ENCODE measurements at regions not wholly inside any gene's neighbourhood (a gene's known extent, or its start where the extent isn't known, plus 50 kb on each side); places are given as distances from the start of the nearest gene placed in this dataset.

DNA sequence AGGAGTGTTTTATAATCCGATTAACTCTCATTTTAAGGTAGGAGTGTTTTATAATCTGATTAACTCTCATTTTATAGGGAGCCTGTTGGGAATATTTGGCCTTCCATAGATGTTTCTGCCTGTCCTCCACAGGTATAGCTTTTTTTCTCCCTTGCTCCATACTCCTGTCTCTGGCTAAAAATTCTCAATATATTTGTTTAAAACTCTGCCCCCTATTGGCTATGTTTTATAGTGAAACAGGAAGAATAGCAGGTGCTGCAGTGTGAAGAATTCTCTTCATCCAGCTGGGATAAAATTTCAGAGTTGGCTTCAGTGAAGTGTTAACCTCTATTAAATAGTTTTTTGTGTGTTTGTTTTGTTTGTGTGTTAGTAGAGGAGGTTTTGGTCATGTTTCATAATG, 1046.0 kb upstream of the TMEFF2 start:
- Mint-ChIP-seq H3K4me1 (ENCODE audit: low read depth, unreplicated experiment) (no peaks in the 10 kb centered on the region), H3K36me3 (ENCODE audit: insufficient read depth, unreplicated experiment) (no peaks in the 10 kb centered on the region), H3K27me3 (ENCODE audit: insufficient read depth, unreplicated experiment) (no peaks in the 10 kb centered on the region), H3K27ac (ENCODE audit: unreplicated experiment) (no peak overlapping the region), H3K4me3 (ENCODE audit: unreplicated experiment) (no peak overlapping the region), H3K9me3 (ENCODE audit: unreplicated experiment) (no peaks in the 10 kb centered on the region)
- TF ChIP-seq, protein P1, sequence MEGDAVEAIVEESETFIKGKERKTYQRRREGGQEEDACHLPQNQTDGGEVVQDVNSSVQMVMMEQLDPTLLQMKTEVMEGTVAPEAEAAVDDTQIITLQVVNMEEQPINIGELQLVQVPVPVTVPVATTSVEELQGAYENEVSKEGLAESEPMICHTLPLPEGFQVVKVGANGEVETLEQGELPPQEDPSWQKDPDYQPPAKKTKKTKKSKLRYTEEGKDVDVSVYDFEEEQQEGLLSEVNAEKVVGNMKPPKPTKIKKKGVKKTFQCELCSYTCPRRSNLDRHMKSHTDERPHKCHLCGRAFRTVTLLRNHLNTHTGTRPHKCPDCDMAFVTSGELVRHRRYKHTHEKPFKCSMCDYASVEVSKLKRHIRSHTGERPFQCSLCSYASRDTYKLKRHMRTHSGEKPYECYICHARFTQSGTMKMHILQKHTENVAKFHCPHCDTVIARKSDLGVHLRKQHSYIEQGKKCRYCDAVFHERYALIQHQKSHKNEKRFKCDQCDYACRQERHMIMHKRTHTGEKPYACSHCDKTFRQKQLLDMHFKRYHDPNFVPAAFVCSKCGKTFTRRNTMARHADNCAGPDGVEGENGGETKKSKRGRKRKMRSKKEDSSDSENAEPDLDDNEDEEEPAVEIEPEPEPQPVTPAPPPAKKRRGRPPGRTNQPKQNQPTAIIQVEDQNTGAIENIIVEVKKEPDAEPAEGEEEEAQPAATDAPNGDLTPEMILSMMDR (IDR thresholded peaks at IDR 0.05; ENCODE audit: insufficient read depth in 1 of 2, low read depth in 1 of 2, low read length in 1 of 2, severe bottlenecking in 1 of 2, unreplicated experiment in 1 of 2): peak in 1 of 2 experiments; percentile 7
- peak in 1 of 2 experiments; percentile 16 for DNase-seq
- CTCF ChIA-PET: interaction anchor here (0.6 kb wide), 1 partner anchor 350 kb away, joined by 3 read pairs; no protein-coding TSS in a partner anchor
- Histone ChIP-seq H3K4me3 (ENCODE audit: low read depth, low read length) (no peak overlapping the region), H3K9me3 (no peaks in the 10 kb centered on the region), H3K36me3 (ENCODE audit: control insufficient read depth, insufficient read depth, low read length) (no peaks in the 10 kb centered on the region), H3K27me3 (replicated peaks; ENCODE audit: control insufficient read depth, insufficient read depth, low read length) (no peaks in the 10 kb centered on the region), H3K4me1 (no peaks in the 10 kb centered on the region)
- BruUV-seq (replicated peaks): no TSS peak
- intact Hi-C loops (cut with micrococcal nuclease; ENCODE audit: unreplicated experiment): loop anchor here (2.0 kb wide), 1 partner anchor 344 kb away; no protein-coding TSS in a partner anchor
- POLR2A ChIA-PET: no interaction called here

DNA sequence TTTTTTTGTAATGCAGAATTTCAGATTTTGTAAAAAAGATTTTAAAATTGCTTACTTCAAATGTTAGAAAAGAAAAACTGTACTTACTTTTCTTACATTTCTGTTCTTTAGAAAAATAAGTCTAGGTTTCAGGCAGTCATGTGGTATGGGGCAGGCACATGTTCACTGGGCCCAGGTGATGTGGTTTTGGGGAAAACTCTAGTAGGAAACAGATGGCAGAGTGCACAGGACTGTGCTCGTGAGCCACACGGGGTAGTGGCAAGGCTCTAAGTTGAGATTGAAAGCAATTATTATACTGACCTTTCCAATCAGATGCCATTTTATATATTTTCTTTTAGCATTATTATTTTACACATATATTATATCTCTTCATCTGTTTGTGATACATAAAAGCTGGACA, 1036.9 kb upstream of the TMEFF2 start:
- no TSS peak for BruUV-seq (replicated peaks)

DNA sequence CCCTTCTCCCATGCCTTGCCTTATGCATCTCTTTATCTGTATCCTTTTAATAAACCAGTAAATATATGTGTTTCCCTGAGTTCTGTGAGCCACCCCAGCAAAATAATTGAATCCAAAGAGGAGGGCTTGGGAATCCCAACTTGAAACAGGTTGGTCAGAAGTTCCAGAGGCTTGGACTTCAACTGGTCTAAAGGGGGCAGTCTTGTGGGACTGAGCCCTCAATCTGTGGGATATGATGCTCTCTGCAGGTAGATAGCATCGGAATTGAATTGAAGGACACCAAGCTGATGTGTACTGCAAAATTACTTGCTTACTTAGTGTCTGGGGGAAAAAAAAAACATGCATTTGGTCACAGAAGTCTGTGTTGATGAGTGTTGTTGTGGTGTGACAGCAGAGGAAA, 1033.5 kb upstream of the TMEFF2 start:
- no peak overlapping the region for H3K27ac Mint-ChIP-seq (ENCODE audit: unreplicated experiment)
- H3K27me3 Mint-ChIP-seq (ENCODE audit: insufficient read depth, unreplicated experiment): no peaks in the 10 kb centered on the region
- no peaks in the 10 kb centered on the region for H3K9me3 Mint-ChIP-seq (ENCODE audit: unreplicated experiment)
- no peak overlapping the region for H3K4me3 ChIP-seq (ENCODE audit: low read depth, low read length)
- H3K9me3 ChIP-seq: no peaks in the 10 kb centered on the region
- DNase-seq: peak in 1 of 2 experiments; percentile 3
- no peaks in the 10 kb centered on the region for H3K36me3 Mint-ChIP-seq (ENCODE audit: insufficient read depth, unreplicated experiment)
- no TSS peak for BruUV-seq (replicated peaks)
- H3K27me3 ChIP-seq (replicated peaks; ENCODE audit: control insufficient read depth, insufficient read depth, low read length): no peaks in the 10 kb centered on the region
- intact Hi-C loops (cut with micrococcal nuclease; ENCODE audit: unreplicated experiment): no loop called here
- H3K4me3 Mint-ChIP-seq (ENCODE audit: unreplicated experiment): no peak overlapping the region
- H3K4me1 Mint-ChIP-seq (ENCODE audit: low read depth, unreplicated experiment): no peaks in the 10 kb centered on the region
- no peaks in the 10 kb centered on the region for H3K4me1 ChIP-seq
- H3K36me3 ChIP-seq (ENCODE audit: control insufficient read depth, insufficient read depth, low read length): no peaks in the 10 kb centered on the region
- ChIA-PET CTCF (no interaction called here), POLR2A (no interaction called here)
- TF ChIP-seq, protein P1 (IDR thresholded peaks at IDR 0.05; ENCODE audit: insufficient read depth in 1 of 2, low read depth in 1 of 2, low read length in 1 of 2, severe bottlenecking in 1 of 2, unreplicated experiment in 1 of 2): no peak

More for the DNA sequence above, 1036.9 kb upstream of the TMEFF2 start:
- Histone ChIP-seq H3K9me3 (no peaks in the 10 kb centered on the region), H3K36me3 (ENCODE audit: control insufficient read depth, insufficient read depth, low read length) (no peaks in the 10 kb centered on the region), H3K27me3 (replicated peaks; ENCODE audit: control insufficient read depth, insufficient read depth, low read length) (no peaks in the 10 kb centered on the region), H3K4me3 (ENCODE audit: low read depth, low read length) (no peak overlapping the region), H3K4me1 (no peaks in the 10 kb centered on the region)
- Mint-ChIP-seq H3K27ac (ENCODE audit: unreplicated experiment) (no peak overlapping the region), H3K27me3 (ENCODE audit: insufficient read depth, unreplicated experiment) (no peaks in the 10 kb centered on the region), H3K36me3 (ENCODE audit: insufficient read depth, unreplicated experiment) (no peaks in the 10 kb centered on the region), H3K4me1 (ENCODE audit: low read depth, unreplicated experiment) (no peaks in the 10 kb centered on the region), H3K9me3 (ENCODE audit: unreplicated experiment) (no peaks in the 10 kb centered on the region), H3K4me3 (ENCODE audit: unreplicated experiment) (no peak overlapping the region)
- ChIA-PET POLR2A (no interaction called here), CTCF (no interaction called here)
- TF ChIP-seq, protein P1 (IDR thresholded peaks at IDR 0.05; ENCODE audit: insufficient read depth in 1 of 2, low read depth in 1 of 2, low read length in 1 of 2, severe bottlenecking in 1 of 2, unreplicated experiment in 1 of 2): no peak
- no peak for DNase-seq
- intact Hi-C loops (cut with micrococcal nuclease; ENCODE audit: unreplicated experiment): no loop called here
